ENCODE measurements at regions not wholly inside any gene's neighbourhood (a gene's known extent, or its start where the extent isn't known, plus 50 kb on each side); places are given as distances from the start of the nearest gene placed in this dataset.

DNA sequence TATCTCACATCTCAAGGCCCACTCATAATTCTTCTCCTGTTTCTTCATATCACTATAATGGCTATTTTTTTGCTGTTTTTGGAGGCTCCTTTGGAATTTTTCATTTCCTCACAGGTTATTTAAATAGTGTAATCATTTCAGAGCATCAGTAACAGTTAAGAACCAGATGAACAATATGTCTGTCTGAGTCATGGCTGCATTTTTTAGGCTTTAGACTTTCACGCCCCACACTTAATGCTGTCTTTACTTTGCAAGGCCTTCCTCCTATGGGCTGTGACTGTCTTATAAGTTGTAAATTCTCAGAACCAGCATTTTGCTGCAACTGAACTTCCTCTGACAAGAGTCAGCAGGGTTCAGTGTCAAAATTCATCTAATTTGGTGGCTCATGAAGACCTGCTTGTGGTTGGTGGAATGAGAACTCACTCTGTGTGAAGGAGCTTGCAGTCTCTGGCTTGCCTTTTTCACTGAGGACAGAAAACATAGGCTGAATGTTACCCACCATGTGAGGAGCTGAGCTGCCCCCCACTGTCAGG is 56.1 kb upstream of the NLGN4Y start:
- DNase-seq (ENCODE audit: low read depth): no peak
- no peak overlapping the region for H3K4me3 ChIP-seq (ENCODE audit: low read depth, low read length)
- TF ChIP-seq, protein P1, sequence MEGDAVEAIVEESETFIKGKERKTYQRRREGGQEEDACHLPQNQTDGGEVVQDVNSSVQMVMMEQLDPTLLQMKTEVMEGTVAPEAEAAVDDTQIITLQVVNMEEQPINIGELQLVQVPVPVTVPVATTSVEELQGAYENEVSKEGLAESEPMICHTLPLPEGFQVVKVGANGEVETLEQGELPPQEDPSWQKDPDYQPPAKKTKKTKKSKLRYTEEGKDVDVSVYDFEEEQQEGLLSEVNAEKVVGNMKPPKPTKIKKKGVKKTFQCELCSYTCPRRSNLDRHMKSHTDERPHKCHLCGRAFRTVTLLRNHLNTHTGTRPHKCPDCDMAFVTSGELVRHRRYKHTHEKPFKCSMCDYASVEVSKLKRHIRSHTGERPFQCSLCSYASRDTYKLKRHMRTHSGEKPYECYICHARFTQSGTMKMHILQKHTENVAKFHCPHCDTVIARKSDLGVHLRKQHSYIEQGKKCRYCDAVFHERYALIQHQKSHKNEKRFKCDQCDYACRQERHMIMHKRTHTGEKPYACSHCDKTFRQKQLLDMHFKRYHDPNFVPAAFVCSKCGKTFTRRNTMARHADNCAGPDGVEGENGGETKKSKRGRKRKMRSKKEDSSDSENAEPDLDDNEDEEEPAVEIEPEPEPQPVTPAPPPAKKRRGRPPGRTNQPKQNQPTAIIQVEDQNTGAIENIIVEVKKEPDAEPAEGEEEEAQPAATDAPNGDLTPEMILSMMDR (IDR thresholded peaks at IDR 0.05; ENCODE audit: insufficient read depth, low read depth, low read length): no peak

DNA sequence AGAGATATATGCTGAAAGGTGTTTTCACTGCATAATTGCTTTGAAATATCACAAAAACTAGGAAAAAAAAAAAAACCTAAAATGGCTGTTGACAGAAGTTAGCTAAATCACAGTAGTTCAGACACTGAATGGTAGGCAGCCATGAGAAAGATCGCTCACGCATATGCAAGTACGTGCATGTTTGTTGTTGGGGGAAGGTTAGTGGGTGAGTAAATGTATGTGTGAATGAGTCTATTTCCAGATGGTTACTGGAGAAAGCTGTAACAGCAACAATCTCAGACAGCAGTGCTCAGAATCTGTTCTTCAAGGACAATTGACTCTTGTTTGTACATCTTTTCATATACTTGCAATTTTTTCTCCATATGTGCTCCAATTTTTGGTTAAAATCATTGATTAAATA is 51.9 kb upstream of the NLGN4Y start:
- DNase-seq (ENCODE audit: low read depth): no peak
- no peak overlapping the region for H3K4me3 ChIP-seq (ENCODE audit: low read depth, low read length)
- TF ChIP-seq, protein P1 (IDR thresholded peaks at IDR 0.05; ENCODE audit: insufficient read depth, low read depth, low read length): no peak

DNA sequence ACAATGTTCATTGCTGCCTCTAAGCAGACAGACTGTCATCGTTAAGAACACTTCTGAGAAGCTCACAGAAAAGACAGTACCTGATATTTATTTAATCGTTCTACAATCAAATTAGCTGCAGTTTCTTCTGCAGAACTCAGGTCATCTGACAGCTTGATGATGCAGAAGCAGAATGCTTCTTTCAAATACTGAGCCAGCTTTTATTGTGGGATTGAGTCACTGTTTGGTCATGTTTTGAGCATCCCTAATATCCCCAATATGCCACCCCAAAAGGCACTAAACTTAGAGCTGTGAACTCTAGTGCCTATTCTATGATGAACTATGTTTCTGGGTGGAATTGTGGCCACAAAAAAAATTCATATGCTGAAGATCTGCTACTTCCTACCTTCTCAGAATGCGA is 51.0 kb upstream of the NLGN4Y start:
- TF ChIP-seq, protein P1 (IDR thresholded peaks at IDR 0.05; ENCODE audit: insufficient read depth, low read depth, low read length): no peak
- DNase-seq (ENCODE audit: low read depth): no peak
- no peak overlapping the region for H3K4me3 ChIP-seq (ENCODE audit: low read depth, low read length)

Data from fibroblast of villous mesenchyme (primary cell).